ENCODE measurements at regions not wholly inside any gene's neighbourhood (a gene's known extent, or its start where the extent isn't known, plus 50 kb on each side); places are given as distances from the start of the nearest gene placed in this dataset.

DNA sequence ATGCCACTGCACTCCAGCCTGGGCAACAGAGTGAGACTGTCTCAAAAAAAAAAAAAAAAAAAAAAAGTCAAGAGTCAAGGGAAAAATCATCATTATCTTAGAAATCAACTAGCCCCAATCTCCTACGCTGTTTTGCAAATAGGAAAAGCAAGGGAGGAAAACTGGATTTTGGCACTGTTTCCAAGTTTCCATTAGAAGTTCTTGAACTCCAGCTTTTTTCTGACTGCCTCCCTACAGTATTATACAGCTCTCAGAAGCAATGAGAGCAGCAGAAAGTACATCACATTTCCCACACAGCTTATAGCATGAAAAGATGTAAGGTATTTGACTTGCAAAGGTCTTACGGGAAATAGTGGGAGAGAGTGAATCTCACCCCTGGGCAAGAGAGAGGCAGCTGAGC, 127.8 kb downstream of the OSR1 start:
- Mint-ChIP-seq H3K4me3 (no peak overlapping the region), H3K27ac (no peak overlapping the region), H3K36me3 (ENCODE audit: low read depth) (no peaks in the 10 kb centered on the region), H3K4me1 (ENCODE audit: low read depth) (peaks cover 20% of the 10 kb centered on the region), H3K27me3 (ENCODE audit: insufficient read depth) (peaks cover 8% of the 10 kb centered on the region), H3K9me3 (no peaks in the 10 kb centered on the region)
- no peak for DNase-seq
- TF ChIP-seq, protein P1, sequence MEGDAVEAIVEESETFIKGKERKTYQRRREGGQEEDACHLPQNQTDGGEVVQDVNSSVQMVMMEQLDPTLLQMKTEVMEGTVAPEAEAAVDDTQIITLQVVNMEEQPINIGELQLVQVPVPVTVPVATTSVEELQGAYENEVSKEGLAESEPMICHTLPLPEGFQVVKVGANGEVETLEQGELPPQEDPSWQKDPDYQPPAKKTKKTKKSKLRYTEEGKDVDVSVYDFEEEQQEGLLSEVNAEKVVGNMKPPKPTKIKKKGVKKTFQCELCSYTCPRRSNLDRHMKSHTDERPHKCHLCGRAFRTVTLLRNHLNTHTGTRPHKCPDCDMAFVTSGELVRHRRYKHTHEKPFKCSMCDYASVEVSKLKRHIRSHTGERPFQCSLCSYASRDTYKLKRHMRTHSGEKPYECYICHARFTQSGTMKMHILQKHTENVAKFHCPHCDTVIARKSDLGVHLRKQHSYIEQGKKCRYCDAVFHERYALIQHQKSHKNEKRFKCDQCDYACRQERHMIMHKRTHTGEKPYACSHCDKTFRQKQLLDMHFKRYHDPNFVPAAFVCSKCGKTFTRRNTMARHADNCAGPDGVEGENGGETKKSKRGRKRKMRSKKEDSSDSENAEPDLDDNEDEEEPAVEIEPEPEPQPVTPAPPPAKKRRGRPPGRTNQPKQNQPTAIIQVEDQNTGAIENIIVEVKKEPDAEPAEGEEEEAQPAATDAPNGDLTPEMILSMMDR (IDR thresholded peaks at IDR 0.05), result no peak

DNA sequence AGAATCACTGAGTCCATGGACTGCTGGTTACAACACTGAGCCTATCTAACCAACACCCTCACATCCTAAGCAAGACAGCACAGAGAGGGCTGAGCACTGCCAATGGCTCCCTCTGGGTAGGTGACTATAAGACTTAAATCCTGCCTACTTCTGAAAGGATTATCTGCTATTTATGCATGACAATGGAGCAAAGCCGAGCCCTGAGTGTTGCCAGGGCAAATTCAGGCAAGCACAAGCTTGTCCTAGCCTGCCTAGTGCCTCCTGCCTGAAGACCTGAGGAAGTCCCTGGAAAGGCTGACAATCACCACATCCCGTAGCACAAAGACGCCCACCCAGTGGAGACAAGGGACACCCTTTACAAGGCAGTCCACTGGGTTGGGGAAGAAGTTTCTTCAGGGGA, 129.7 kb downstream of the OSR1 start:
- peaks cover 13% of the 10 kb centered on the region for H3K4me1 Mint-ChIP-seq (ENCODE audit: low read depth)
- H3K27me3 Mint-ChIP-seq (ENCODE audit: insufficient read depth), result peaks cover 8% of the 10 kb centered on the region
- H3K4me3 Mint-ChIP-seq, result no peak overlapping the region
- no peaks in the 10 kb centered on the region for H3K9me3 Mint-ChIP-seq
- no peak for DNase-seq
- no peaks in the 10 kb centered on the region for H3K36me3 Mint-ChIP-seq (ENCODE audit: low read depth)
- no peak overlapping the region for H3K27ac Mint-ChIP-seq
- TF ChIP-seq, protein P1 (IDR thresholded peaks at IDR 0.05), result no peak

DNA sequence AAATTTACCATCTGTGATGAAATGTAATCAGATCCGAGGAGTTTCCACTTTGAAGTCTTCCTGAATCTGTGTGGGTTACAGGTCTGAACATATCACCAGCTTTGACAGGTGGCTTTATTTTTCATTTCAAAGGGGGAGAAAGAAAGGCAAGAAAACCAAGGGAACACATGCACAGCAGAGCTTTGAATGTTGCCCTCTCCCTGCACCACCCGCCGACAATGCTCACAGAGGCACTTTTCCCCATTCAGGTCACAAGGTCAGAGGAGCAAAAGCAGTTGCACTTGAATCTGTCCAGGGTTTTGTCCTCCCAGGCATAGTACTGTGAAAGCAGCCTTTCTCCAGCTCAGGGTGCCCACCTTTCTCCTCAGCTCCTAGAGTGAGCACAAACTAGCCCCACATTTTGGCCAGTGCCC, 130.2 kb downstream of the OSR1 start:
- TF ChIP-seq, protein P1 (IDR thresholded peaks at IDR 0.05), result no peak
- H3K4me1 Mint-ChIP-seq (ENCODE audit: low read depth), result peaks cover 13% of the 10 kb centered on the region
- H3K9me3 Mint-ChIP-seq, result no peaks in the 10 kb centered on the region
- H3K27me3 Mint-ChIP-seq (ENCODE audit: insufficient read depth), result peaks cover 8% of the 10 kb centered on the region
- DNase-seq, result no peak
- H3K27ac Mint-ChIP-seq, result no peak overlapping the region
- H3K36me3 Mint-ChIP-seq (ENCODE audit: low read depth), result no peaks in the 10 kb centered on the region
- H3K4me3 Mint-ChIP-seq, result no peak overlapping the region

DNA sequence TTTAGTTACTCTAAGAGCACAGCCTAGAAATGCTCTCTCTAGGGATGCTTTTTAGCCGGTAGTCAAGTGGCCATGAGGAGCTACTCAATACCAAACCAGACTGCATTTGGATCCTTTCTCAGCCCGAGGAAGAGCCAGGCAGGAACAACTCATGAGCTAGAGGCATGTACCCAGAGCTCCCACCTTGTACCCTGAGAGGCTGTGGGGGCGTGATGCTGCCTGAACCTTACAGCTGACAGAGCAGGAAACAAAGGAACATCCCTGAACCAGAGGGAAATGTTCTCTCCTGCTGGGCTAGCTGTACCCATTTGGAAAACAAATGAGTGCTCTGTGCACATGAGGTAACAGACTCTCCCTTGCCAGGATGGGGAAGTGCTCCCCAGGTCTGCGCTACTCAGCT, 131.6 kb downstream of the OSR1 start:
- TF ChIP-seq, protein P1 (IDR thresholded peaks at IDR 0.05), result no peak
- Mint-ChIP-seq H3K9me3 (no peaks in the 10 kb centered on the region), H3K27ac (no peak overlapping the region), H3K27me3 (ENCODE audit: insufficient read depth) (peaks cover 8% of the 10 kb centered on the region), H3K4me1 (ENCODE audit: low read depth) (peaks cover 13% of the 10 kb centered on the region), H3K4me3 (no peak overlapping the region), H3K36me3 (ENCODE audit: low read depth) (no peaks in the 10 kb centered on the region)
- no peak for DNase-seq

DNA sequence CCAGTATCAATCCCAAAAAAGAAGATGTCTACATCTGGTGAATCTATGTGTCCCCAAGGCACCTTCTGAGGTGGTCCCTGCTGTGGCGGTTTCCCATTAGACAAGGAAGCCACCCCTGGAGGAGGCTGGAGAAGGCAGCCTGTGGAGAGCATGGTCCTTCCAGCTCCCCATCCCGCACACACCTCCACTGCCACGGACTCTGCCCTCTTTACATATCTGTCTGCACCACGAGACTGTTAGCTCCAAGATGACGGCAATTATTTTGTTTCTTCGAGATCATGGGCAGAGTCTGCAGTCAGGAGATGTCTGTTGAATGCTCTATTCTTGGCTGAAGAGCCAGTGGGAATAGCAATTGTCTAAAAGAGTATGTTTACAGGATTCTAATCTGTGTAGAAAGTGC, 132.0 kb downstream of the OSR1 start:
- H3K27me3 Mint-ChIP-seq (ENCODE audit: insufficient read depth), result peaks cover 8% of the 10 kb centered on the region
- H3K4me1 Mint-ChIP-seq (ENCODE audit: low read depth), result peaks cover 13% of the 10 kb centered on the region
- DNase-seq, result no peak
- no peak overlapping the region for H3K27ac Mint-ChIP-seq
- no peaks in the 10 kb centered on the region for H3K9me3 Mint-ChIP-seq
- no peak overlapping the region for H3K4me3 Mint-ChIP-seq
- TF ChIP-seq, protein P1 (IDR thresholded peaks at IDR 0.05), result no peak
- no peaks in the 10 kb centered on the region for H3K36me3 Mint-ChIP-seq (ENCODE audit: low read depth)

DNA sequence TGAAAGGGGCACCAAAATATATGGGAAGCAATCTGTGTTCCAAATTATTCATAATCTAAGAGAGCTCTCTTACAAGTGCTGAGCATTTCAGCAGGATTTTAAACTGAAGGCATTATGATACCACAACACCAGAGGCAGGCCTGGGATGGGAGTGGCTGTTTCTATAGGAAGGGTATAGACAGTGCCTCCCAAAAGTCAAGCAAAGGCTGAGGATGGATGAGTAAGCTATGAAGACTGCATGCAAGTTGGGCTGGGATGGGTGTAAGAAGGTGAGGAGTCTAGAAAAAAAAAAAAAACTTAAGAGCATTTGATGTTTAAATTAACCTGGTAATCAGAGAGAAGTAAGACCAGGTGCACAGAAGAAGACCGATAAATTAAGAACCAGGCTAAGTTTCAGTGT, 132.5 kb downstream of the OSR1 start:
- Mint-ChIP-seq H3K36me3 (ENCODE audit: low read depth) (no peaks in the 10 kb centered on the region), H3K4me1 (ENCODE audit: low read depth) (peaks cover 13% of the 10 kb centered on the region), H3K4me3 (no peak overlapping the region), H3K27ac (no peak overlapping the region), H3K27me3 (ENCODE audit: insufficient read depth) (peaks cover 8% of the 10 kb centered on the region), H3K9me3 (no peaks in the 10 kb centered on the region)
- TF ChIP-seq, protein P1 (IDR thresholded peaks at IDR 0.05), result no peak
- DNase-seq, result no peak

All from HFFc6 (cell line).